GM21786 (cell line): ENCODE measurements at regions not wholly inside any gene's neighbourhood (a gene's known extent, or its start where the extent isn't known, plus 50 kb on each side); places are given as distances from the start of the nearest gene placed in this dataset.
"Not testable (repeated sequence)": the region's sequence is repeated elsewhere in the genome, so short reads cannot be mapped to it uniquely, and the experiment has no call there.

Source experiments
- ATAC-seq: cut with Tn5 transposase; IDR thresholded peaks from one replicate; pipeline ENCODE4 v1.9.1; 2021; ENCODE audit not compliant: unreplicated experiment

- ATAC-seq: no peak
Observed at GRCh38 chr1:234961456-234962339, 166.9 kb downstream of the TOMM20 start.

DNA sequence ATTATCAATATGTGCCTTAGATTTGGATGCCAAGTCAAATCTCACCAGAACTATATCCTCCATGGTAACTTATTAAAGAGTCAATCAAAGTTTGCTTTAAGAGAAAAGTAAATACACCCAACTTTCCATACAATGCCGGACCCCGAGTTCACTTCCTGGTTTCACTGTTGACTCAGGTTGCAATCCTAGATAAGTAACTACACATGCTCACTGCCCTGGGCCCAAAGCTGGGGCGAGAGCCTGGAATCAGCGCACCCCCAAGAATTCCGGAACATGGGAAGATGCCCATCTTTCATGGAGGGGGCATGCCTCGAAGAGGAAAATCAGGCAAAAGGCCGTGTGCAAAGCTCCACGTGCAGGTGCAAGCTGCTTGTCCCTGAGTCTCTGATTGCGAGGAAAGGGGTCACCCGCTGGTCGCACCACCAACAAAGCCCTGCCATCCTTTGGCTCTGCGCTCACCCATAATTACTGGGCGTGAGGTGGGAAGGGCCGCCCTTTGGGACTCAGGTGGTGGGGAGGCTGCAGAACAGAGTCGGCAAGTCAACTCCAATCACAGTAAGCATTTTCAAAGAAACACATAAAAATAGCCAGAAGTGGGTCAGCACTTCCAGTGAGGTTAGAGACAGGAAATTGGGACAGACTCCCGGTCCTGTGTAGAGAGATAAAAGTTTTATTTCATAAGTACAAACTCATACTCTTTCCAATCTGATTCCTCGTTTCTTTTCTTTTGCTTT, 167.7 kb downstream of the TOMM20 start:
- ATAC-seq: no peak

GRCh38 chr1:234958706-234959657, 169.7 kb downstream of the TOMM20 start:
- no peak for ATAC-seq

- ATAC-seq: no peak
Observed at GRCh38 chr1:234958066-234958705, 170.5 kb downstream of the TOMM20 start.

DNA sequence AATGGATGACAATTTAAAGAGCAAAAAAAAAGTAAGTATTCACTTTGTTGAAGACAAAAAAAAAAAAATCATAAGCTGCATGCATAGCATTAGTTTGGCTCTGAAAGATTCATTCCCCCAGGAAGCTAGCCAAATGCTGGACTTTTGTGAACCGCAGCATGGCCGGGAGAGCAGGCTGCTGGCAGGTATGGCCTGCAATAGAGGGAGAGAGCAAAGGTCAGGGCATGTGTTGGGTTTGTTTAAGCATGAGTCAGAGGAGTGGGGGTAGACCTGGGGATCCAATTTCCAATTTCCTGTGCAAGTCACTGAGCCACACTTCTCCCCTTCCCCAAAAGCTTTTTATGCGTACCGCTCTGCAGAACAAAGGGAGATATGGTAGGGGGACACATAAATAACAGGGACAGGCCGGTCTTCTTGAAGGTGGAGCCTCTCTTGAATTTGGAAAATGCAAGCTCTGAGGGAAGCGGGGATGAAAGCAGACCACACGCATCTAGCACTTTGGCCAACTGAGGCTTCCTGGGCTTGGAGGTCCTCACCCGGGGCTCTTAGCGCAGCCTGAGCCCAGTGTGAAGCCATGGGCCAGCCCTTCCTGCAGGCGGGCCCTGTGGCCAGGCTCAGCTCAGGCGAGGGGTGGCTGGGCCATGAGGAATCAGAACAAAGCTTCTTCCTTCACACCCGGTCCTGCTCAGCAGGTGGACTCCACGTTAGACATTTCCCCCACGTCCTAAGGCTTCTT, 171.1 kb downstream of the TOMM20 start:
- no peak for ATAC-seq

- no peak for ATAC-seq
Observed at GRCh38 chr1:234956821-234957329, 171.8 kb downstream of the TOMM20 start.

DNA sequence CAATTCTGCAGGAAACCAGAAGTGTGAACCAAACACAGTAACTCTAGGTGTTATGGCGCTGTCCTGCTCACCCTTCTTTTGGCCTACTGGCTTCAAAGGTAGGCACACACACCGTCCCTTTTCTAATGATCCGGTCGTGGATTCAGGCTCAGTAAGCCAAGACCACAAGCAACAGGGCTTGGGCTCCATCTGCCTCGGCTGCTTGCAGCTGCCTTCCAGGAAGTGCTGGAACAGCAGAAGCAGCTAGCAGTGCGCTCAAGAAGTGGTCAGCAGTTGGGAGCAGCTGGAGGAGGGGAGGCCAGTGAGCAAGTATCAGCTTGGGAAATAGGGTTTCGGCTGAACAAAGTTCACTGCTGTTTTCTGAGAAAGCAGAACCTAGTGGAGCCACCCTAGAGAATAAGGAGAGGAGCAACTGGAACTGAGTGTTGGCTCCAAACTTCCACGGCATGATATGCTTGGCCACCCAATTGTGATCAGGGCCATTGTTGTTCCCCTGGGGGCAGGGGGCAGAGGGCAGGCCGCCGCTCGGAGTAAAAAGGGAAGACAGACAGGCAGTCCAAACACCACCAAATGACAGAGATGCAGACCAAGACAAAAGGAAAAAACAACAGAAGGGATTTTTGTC, 173.4 kb downstream of the TOMM20 start:
- ATAC-seq: peak; percentile 33

DNA sequence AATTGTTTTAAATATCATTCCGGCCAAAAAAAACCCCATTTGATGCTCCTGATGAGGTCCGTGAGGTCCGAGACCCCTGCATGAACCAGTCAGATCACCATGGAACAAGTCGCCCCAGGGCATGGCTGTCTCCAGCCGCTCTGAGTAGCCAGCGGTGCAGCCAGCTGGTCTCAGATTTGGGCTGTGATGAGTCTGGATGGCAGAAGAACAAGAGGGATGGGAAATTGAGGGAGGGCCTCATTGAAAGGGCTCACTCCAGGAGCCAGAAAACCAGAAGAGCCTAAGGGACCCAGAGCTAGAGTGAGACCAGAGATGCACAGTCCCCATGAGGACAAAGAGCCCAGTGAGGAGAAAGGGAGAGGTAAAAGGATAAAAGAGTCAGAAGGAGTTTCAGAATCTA, 174.0 kb downstream of the TOMM20 start:
- peak; percentile 11 for ATAC-seq

DNA sequence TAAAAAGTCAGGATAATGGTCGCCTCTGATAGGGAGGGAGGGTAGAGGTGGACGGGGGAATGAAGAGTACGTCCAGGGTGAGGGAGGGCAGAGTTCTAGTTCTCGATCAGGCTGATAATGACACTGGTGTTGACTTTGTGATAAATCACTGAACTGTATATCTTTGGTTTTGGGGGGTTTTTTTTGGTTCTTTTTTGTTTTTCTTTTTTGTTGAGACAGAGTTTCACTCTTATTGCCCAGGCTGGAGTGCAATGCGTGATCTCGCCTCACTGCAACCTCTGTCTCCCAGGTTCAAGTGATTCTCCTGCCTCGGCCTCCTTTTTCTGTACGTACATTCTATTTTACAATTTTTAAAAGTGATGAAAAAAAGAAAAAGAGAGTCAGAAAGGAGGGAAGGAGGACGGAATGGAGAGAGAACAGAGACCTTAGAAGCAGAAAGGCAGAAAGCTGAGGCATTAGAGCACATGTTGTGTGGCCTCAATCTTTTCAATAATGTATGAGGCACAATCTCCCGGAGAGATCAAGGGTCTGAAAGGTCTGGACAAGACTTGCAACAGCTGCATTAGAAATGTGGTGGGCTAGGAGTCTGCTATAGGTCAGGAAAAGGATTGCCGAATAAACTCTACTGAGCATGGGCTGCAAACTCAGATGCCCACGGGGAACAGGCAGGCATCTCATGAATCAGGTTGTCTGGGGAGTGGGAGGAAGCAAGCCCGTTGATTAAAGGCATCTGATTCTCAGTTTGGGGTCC, 174.8 kb downstream of the TOMM20 start:
- ATAC-seq: no peak

DNA sequence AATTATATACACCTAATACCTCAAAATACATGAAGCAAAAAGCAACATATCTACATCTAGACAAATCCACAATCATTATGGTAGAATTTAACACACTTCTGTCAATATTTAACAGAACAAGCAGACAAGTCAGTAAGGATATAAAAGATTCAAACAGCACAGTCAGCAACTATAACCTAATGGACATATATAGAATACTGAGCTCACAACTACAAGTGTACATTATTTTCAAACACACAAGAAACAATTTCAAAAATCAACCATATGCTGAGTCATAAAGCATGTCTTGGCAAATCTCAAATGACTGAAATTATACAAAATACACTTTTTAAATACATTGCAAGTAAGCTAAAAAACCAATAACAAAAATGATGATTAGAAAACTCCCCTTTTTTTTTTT, 178.0 kb downstream of the TOMM20 start:
- no peak for ATAC-seq

GRCh38 chr1:234949528-234949927, 179.1 kb downstream of the TOMM20 start:
- ATAC-seq: not testable (repeated sequence)

DNA sequence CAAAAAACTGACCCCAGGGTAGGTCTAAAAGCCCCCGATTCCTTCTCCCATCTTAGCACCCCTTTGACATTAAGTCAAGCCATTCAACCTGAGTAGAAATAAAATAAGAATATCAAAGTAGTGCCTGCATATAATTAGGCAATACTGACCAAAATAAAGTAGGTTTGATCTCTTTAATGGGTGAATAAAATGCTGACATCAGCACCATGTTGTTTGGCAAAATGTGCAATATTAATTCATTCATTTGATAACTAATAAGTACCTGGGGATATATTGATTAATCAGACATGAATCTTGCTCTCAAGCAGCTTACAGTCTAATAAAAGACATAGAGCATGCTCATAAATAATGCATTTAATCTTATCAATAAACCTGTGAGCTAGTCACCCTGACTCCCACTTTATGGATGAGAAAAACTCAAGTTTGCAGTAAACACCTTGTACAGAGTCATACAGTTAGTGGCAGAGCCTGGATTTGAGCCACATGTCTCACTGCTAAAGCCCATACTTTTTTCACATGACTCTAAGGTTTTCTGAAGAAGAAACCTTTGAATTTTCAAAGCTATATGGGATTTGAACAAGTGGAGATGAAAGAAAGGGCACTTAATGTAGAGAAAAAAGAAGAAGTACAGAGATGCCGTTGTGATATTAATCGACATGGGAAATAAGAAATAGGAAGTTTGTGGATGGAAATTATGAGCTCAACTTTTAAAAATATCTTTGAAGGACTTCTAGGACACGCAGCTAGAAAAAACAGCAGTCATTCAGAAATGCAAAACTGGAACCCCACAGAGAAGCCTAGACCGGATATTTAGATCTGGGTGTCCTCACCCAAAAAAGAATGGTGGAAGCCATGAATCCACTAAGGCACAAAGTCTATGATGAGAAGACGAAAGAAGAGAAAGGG, 183.9 kb downstream of the TOMM20 start:
- ATAC-seq: no peak

GRCh38 chr1:234943836-234944402, 184.7 kb downstream of the TOMM20 start:
- ATAC-seq: no peak

DNA sequence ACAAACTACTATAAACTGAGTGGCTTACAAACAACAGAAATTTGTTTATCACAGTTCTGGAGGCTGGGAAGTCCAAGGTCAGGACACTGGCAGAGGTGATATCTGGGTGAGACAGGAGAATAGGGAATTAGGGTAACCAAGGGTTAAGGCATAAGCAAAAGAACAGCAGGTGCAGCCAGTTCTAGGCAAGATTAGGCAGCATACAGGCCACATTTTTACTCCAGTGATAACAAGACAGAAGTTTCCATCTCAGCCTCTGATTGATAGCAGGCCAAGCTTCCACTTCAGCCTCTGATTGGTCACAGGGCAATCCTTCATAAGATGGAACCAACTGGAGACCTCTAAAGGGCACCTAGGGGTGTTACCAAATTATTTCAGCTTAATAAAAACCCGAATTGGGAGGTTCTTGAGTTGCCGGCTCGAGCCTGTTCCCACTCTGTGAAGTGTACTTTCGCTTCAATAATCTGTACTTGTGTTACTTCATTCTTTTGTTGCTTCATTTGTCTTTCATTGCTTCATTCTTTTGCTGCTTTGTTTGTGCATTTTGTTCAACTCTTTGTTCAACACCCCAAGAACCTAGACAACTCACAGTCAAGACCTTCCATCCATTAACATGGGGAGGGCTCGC, 185.6 kb downstream of the TOMM20 start:
- ATAC-seq: no peak

DNA sequence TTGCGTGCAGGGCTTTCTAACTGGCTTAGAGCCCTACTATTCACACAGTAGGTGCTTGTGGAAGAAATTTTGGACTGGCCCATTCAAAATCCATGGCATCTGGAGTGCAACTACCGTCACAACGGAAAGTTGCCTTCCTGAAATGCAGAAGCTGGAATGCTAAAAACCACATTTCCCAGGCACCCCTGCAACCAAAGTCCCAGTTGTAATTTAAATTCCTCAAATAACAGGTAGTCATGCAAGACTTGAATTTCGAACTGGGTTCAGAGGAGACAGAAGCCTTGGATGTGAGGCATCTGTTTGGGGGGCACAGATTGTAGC, 186.7 kb downstream of the TOMM20 start:
- ATAC-seq: no peak

GRCh38 chr1:234941321-234942011, 187.2 kb downstream of the TOMM20 start:
- no peak for ATAC-seq
